Mesenchymal stem cell (in vitro differentiated cells and primary cell): ENCODE measurements at regions not wholly inside any gene's neighbourhood (a gene's known extent, or its start where the extent isn't known, plus 50 kb on each side); places are given as distances from the start of the nearest gene placed in this dataset.

Experiments
- DNase-seq: peaks from one replicate; pipeline ENCODE4 v3.0.0-alpha.2; 2013
- H2AFZ ChIP-seq: one replicate; pipeline ENCODE4 v1.6.1; 2013; ENCODE audit warnings: low read depth, mild to moderate bottlenecking, control low read depth, inconsistent platforms, low read length, moderate library complexity
- H2AK5ac ChIP-seq: 2 replicates; pipeline ENCODE4 v1.6.1; 2013; ENCODE audit warnings: low read length, moderate library complexity, mild to moderate bottlenecking, inconsistent platforms; ENCODE audit not compliant: severe bottlenecking
- H2BK120ac ChIP-seq: one replicate; pipeline ENCODE4 v1.6.1; 2013; ENCODE audit warnings: low read depth, mild to moderate bottlenecking, inconsistent platforms, low read length, moderate library complexity
- H2BK12ac ChIP-seq, 2 experiments: one replicate each; pipeline ENCODE4 v1.6.1; 2013; ENCODE audit warnings: inconsistent platforms in 2 of 2, low read length in 2 of 2, mild to moderate bottlenecking in 2 of 2, moderate library complexity in 2 of 2, control low read depth in 1 of 2
- H2BK15ac ChIP-seq: one replicate; pipeline ENCODE4 v1.6.1; 2013; ENCODE audit warnings: mild to moderate bottlenecking, low read depth, inconsistent platforms; ENCODE audit not compliant: poor library complexity, severe bottlenecking
- H2BK5ac ChIP-seq: 2 replicates; pipeline ENCODE4 v1.6.1; 2013; ENCODE audit warnings: low read depth, mild to moderate bottlenecking, low read length, control low read depth, inconsistent platforms; ENCODE audit not compliant: poor library complexity, severe bottlenecking
- H3K14ac ChIP-seq, 2 experiments: one replicate each; pipeline ENCODE4 v1.6.1; 2013; ENCODE audit warnings: inconsistent platforms in 2 of 2, low read length in 2 of 2, control low read depth in 1 of 2, mild to moderate bottlenecking in 1 of 2, moderate library complexity in 1 of 2
- H3K18ac ChIP-seq, 2 experiments: one replicate each; pipeline ENCODE4 v1.6.1; 2013; ENCODE audit warnings: inconsistent platforms in 2 of 2, low read length in 2 of 2, control low read depth in 1 of 2, low read depth in 1 of 2, mild to moderate bottlenecking in 1 of 2
- H3K23ac ChIP-seq, 2 experiments: one replicate each; pipeline ENCODE4 v1.6.1; 2013; ENCODE audit warnings: inconsistent platforms in 2 of 2, low read length in 2 of 2, mild to moderate bottlenecking in 2 of 2, moderate library complexity in 2 of 2, control low read depth in 1 of 2
- H3K27ac ChIP-seq: 2 replicates; pipeline ENCODE4 v1.5.1; 2013; ENCODE audit warnings: mild to moderate bottlenecking, moderate library complexity, low read length, control low read depth, inconsistent platforms; ENCODE audit not compliant: poor library complexity, severe bottlenecking
- H3K27me3 ChIP-seq, 2 experiments: 2 replicates each; pipeline versions ENCODE4 v1.6.1 to v1.7.0; 2013; ENCODE audit warnings: low read length in 2 of 2, mild to moderate bottlenecking in 2 of 2, moderate library complexity in 2 of 2, control low read depth in 1 of 2, inconsistent platforms in 1 of 2; ENCODE audit not compliant: control insufficient read depth in 1 of 2, insufficient read depth in 1 of 2
- H3K36me3 ChIP-seq, 2 experiments: 2 replicates each; pipeline versions ENCODE4 v1.6.1 to v1.7.0; 2013; ENCODE audit warnings: low read length in 2 of 2, control low read depth in 1 of 2, inconsistent platforms in 1 of 2, low read depth in 1 of 2, mild to moderate bottlenecking in 1 of 2; ENCODE audit not compliant: insufficient read depth in 2 of 2, control insufficient read depth in 1 of 2
- H3K4ac ChIP-seq, 2 experiments: one replicate each; pipeline ENCODE4 v1.6.1; 2013; ENCODE audit warnings: inconsistent platforms in 2 of 2, low read length in 2 of 2, mild to moderate bottlenecking in 2 of 2, moderate library complexity in 2 of 2, control low read depth in 1 of 2, low read depth in 1 of 2
- H3K4me1 ChIP-seq: 2 replicates; pipeline ENCODE4 v1.6.1; 2013; ENCODE audit warnings: low read depth, low read length, control low read depth; ENCODE audit not compliant: control insufficient read depth, insufficient read depth
- H3K4me2 ChIP-seq: 2 replicates; pipeline ENCODE4 v1.6.1; 2013; ENCODE audit warnings: low read length, mild to moderate bottlenecking, inconsistent platforms; ENCODE audit not compliant: poor library complexity, severe bottlenecking
- H3K4me3 ChIP-seq, 2 experiments: 2 replicates each; pipeline versions ENCODE4 v1.5.1 to v1.7.0; 2013; ENCODE audit warnings: low read length in 2 of 2, mild to moderate bottlenecking in 2 of 2, control low read depth in 1 of 2, low read depth in 1 of 2; ENCODE audit not compliant: insufficient read depth in 1 of 2
- H3K79me1 ChIP-seq: replicated peaks from 2 replicates; pipeline ENCODE4 v1.6.1; 2013; ENCODE audit warnings: mild to moderate bottlenecking, control low read depth, low read length, inconsistent platforms; ENCODE audit not compliant: poor library complexity, severe bottlenecking
- H3K9ac ChIP-seq: 2 replicates; pipeline ENCODE4 v1.7.0; 2013; ENCODE audit warnings: mild to moderate bottlenecking, low read length, moderate library complexity
- H3K9me3 ChIP-seq: 2 replicates; pipeline ENCODE4 v1.7.0; 2013; ENCODE audit warnings: mild to moderate bottlenecking, low read length; ENCODE audit not compliant: control insufficient read depth
- H4K8ac ChIP-seq: one replicate; pipeline ENCODE4 v1.6.1; 2013; ENCODE audit warnings: inconsistent platforms, mild to moderate bottlenecking, low read length, moderate library complexity
- H4K91ac ChIP-seq: one replicate; pipeline ENCODE4 v1.6.1; 2013; ENCODE audit warnings: mild to moderate bottlenecking, low read length, inconsistent platforms
- WGBS: methylation state at CpG from one replicate; pipeline ENCODE4 v1.1.7; 2013; ENCODE audit warnings: mixed read lengths; 5-methylcytosine and 5-hydroxymethylcytosine counted together

- Histone ChIP-seq H2AFZ (no peak overlapping the region), H3K4ac (no peak overlapping the region)
- DNase-seq = no peak
Observed at GRCh38 chr10:108791794-108792474, 1131.4 kb downstream of the XPNPEP1 start.

GRCh38 chr10:108791030-108791429 is 1132.3 kb downstream of the XPNPEP1 start:
- Histone ChIP-seq H3K9ac (no peak overlapping the region), H4K91ac (no peak overlapping the region), H2BK120ac (no peak overlapping the region), H2BK15ac (no peak overlapping the region), H3K36me3 (no peaks in the 10 kb centered on the region), H2AK5ac (no peak overlapping the region), H3K4me1 (no peaks in the 10 kb centered on the region), H3K4me2 (no peak overlapping the region), H4K8ac (peak overlapping the region; percentile 60), H3K27ac (no peak overlapping the region), H3K4ac (no peak overlapping the region), H3K9me3 (no peaks in the 10 kb centered on the region), H3K79me1 (no peaks in the 10 kb centered on the region), H3K27me3 (no peaks in the 10 kb centered on the region), H3K4me3 (no peak overlapping the region), H3K23ac (no peak overlapping the region), H2BK5ac (no peak overlapping the region), H2BK12ac (peak overlapping the region in 1 of 2 experiments; percentile 63), H3K18ac (peak overlapping the region in 1 of 2 experiments; percentile 3), H2AFZ (no peak overlapping the region), H3K14ac (no peak overlapping the region)
- DNase-seq = no peak
- WGBS = 75% methylated on average over 3 of the region's 4 CpGs

More at GRCh38 chr10:108791794-108792474, 1131.4 kb downstream of the XPNPEP1 start:
- Histone ChIP-seq H3K27me3 (no peaks in the 10 kb centered on the region), H4K91ac (no peak overlapping the region), H3K23ac (no peak overlapping the region), H3K14ac (no peak overlapping the region), H3K36me3 (no peaks in the 10 kb centered on the region), H2BK5ac (no peak overlapping the region), H3K4me2 (no peak overlapping the region), H3K79me1 (no peaks in the 10 kb centered on the region), H3K18ac (no peak overlapping the region), H3K27ac (no peak overlapping the region), H3K9ac (no peak overlapping the region), H4K8ac (no peak overlapping the region), H3K4me3 (no peak overlapping the region), H2AK5ac (no peak overlapping the region), H3K4me1 (no peaks in the 10 kb centered on the region), H2BK120ac (no peak overlapping the region), H2BK12ac (no peak overlapping the region), H2BK15ac (no peak overlapping the region), H3K9me3 (no peaks in the 10 kb centered on the region)
- WGBS = no CpG with 5 or more reads among the region's 1 CpG

DNA sequence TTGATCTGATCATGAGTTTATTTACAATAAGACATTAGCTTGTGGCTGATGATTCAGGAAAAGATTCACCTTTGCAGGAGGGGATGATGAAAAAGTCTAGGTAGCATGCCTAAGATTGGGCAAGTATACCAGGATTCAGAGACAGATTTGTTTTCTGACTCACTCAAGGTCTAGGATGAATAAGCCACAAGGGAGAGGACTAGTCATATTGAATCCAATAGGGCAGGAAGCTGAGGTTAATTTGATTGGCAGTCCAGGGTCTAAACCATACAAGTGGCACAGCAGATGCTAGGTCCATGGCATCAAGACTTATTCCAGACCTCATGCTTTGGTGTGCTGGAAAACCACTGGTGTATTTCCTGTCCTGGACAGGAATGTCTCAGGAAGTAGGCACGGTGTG is 1133.4 kb downstream of the XPNPEP1 start:
- Histone ChIP-seq H3K18ac (peak overlapping the region in 1 of 2 experiments; percentile 8), H4K91ac (no peak overlapping the region), H3K4me3 (no peak overlapping the region), H2BK12ac (peak overlapping the region in 1 of 2 experiments; percentile 70), H3K14ac (no peak overlapping the region), H2AK5ac (no peak overlapping the region), H4K8ac (no peak overlapping the region), H3K27ac (no peak overlapping the region), H2BK15ac (no peak overlapping the region), H3K79me1 (no peaks in the 10 kb centered on the region), H3K9me3 (peaks cover 3% of the 10 kb centered on the region), H2BK5ac (no peak overlapping the region), H2BK120ac (no peak overlapping the region), H2AFZ (no peak overlapping the region), H3K4ac (no peak overlapping the region), H3K36me3 (no peaks in the 10 kb centered on the region), H3K23ac (no peak overlapping the region), H3K9ac (peak overlapping the region; percentile 31), H3K4me2 (no peak overlapping the region), H3K27me3 (no peaks in the 10 kb centered on the region), H3K4me1 (no peaks in the 10 kb centered on the region)
- WGBS = 17% methylated on average over 1 of the region's 1 CpG
- DNase-seq = peak; percentile 72

- no peak overlapping the region for H2BK12ac ChIP-seq
Observed at GRCh38 chr10:108789336-108789735, 1134.0 kb downstream of the XPNPEP1 start.

More at GRCh38 chr10:108789336-108789735, 1134.0 kb downstream of the XPNPEP1 start:
- WGBS = 86% methylated on average over 1 of the region's 2 CpGs
- H3K9ac ChIP-seq = peak overlapping the region; percentile 31
- H3K23ac ChIP-seq = no peak overlapping the region
- H3K79me1 ChIP-seq = no peaks in the 10 kb centered on the region
- no peak overlapping the region for H3K14ac ChIP-seq
- no peak overlapping the region for H2AK5ac ChIP-seq
- no peak overlapping the region for H2AFZ ChIP-seq
- no peaks in the 10 kb centered on the region for H3K4me1 ChIP-seq
- no peak overlapping the region for H3K4me3 ChIP-seq
- no peak for DNase-seq
- H3K36me3 ChIP-seq = no peaks in the 10 kb centered on the region
- no peak overlapping the region for H2BK120ac ChIP-seq
- no peak overlapping the region for H3K4me2 ChIP-seq
- H2BK15ac ChIP-seq = no peak overlapping the region
- no peak overlapping the region for H3K27ac ChIP-seq
- no peak overlapping the region for H3K18ac ChIP-seq
- no peak overlapping the region for H2BK5ac ChIP-seq
- no peaks in the 10 kb centered on the region for H3K27me3 ChIP-seq
- no peak overlapping the region for H4K8ac ChIP-seq
- H4K91ac ChIP-seq = no peak overlapping the region
- H3K9me3 ChIP-seq = peaks cover 7% of the 10 kb centered on the region
- no peak overlapping the region for H3K4ac ChIP-seq
